OCI-LY7 (cell line): ENCODE measurements at regions not wholly inside any gene's neighbourhood (a gene's known extent, or its start where the extent isn't known, plus 50 kb on each side); places are given as distances from the start of the nearest gene placed in this dataset.

ENCODE experiments used
- CTCF ChIP-seq: fragments of 200-600 bp; sonication (generic); conservative IDR thresholded peaks from 2 replicates; pipeline ENCODE4 v1.5.1; 2014; ENCODE audit warnings: mild to moderate bottlenecking, antibody characterized with exemption, low read length, moderate library complexity, mixed read lengths
- EZH2phosphoT487 ChIP-seq: fragments of 200-600 bp; sonication (generic); IDR thresholded peaks from 2 replicates; pipeline ENCODE4 v1.6.1; 2018; ENCODE audit warnings: low read depth, borderline replicate concordance, mild to moderate bottlenecking, mixed run types, antibody characterized with exemption, low read length, moderate library complexity, mixed read lengths

- TF ChIP-seq CTCF (no peak), EZH2phosphoT487 (no peak)
Measured at GRCh38 chr6:102127253-102127652, 733.7 kb downstream of the GRIK2 start.
